GM23338 (cell line): ENCODE measurements at regions not wholly inside any gene's neighbourhood (a gene's known extent, or its start where the extent isn't known, plus 50 kb on each side); places are given as distances from the start of the nearest gene placed in this dataset.

Experiments
- ATAC-seq: fragments of 200-7000 bp; cut with Tn5 transposase; 3 replicates; pipeline ENCODE4 v1.9.1; 2020
- DNase-seq: peaks from one replicate; pipeline ENCODE4 v3.0.0-alpha.2; 2015; ENCODE audit warnings: low spot score
- H2AFZ ChIP-seq: fragments of 200-600 bp; sonication (generic); 2 replicates; pipeline ENCODE4 v1.8.0; 2016; ENCODE audit warnings: antibody characterized with exemption, mild to moderate bottlenecking, moderate library complexity
- H3F3A ChIP-seq: fragments of 200-600 bp; sonication (generic); replicated peaks from 2 replicates; pipeline ENCODE4 v1.8.0; 2017; ENCODE audit warnings: antibody characterized with exemption, mixed run types, low read depth
- H3K27ac ChIP-seq: fragments of 200-600 bp; sonication (generic); 2 replicates; pipeline ENCODE4 v1.6.1; 2016; ENCODE audit warnings: low read depth
- H3K27me3 ChIP-seq: fragments of 200-600 bp; sonication (generic); 2 replicates; pipeline ENCODE4 v1.8.0; 2016; ENCODE audit warnings: mild to moderate bottlenecking, mixed run types, moderate library complexity; ENCODE audit not compliant: insufficient read depth
- H3K36me3 ChIP-seq: fragments of 200-600 bp; sonication (generic); 2 replicates; pipeline ENCODE4 v1.8.0; 2016; ENCODE audit warnings: mild to moderate bottlenecking; ENCODE audit not compliant: insufficient read depth
- H3K4me1 ChIP-seq: fragments of 200-600 bp; sonication (generic); 2 replicates; pipeline ENCODE4 v1.8.0; 2016; ENCODE audit warnings: mild to moderate bottlenecking, moderate library complexity; ENCODE audit not compliant: insufficient read depth
- H3K4me2 ChIP-seq: fragments of 200-600 bp; sonication (generic); 2 replicates; pipeline ENCODE4 v1.7.1; 2017; ENCODE audit warnings: mixed run types
- H3K4me3 ChIP-seq: fragments of 200-600 bp; sonication (generic); 2 replicates; pipeline ENCODE4 v1.6.1; 2016; ENCODE audit warnings: mixed run types
- H3K79me2 ChIP-seq: fragments of 200-600 bp; sonication (generic); replicated peaks from 2 replicates; pipeline ENCODE4 v1.8.0; 2017; ENCODE audit warnings: mild to moderate bottlenecking; ENCODE audit not compliant: insufficient read depth
- H3K9me2 ChIP-seq: fragments of 200-600 bp; sonication (generic); 2 replicates; pipeline ENCODE4 v1.8.0; 2017; ENCODE audit not compliant: insufficient read depth
- H4K20me1 ChIP-seq: fragments of 200-600 bp; sonication (generic); replicated peaks from 2 replicates; pipeline ENCODE4 v1.8.0; 2017; ENCODE audit warnings: mild to moderate bottlenecking; ENCODE audit not compliant: insufficient read depth
- H3K27ac Mint-ChIP-seq: 2 replicates; pipeline ENCODE4 v1.8.0; 2020; ENCODE audit warnings: inconsistent platforms, mild to moderate bottlenecking, moderate library complexity, mixed read lengths
- H3K27me3 Mint-ChIP-seq: 3 replicates; pipeline ENCODE4 v1.8.0; 2022; ENCODE audit warnings: low read depth, mild to moderate bottlenecking, moderate library complexity, mixed read lengths, inconsistent platforms; ENCODE audit not compliant: insufficient read depth, poor library complexity
- H3K36me3 Mint-ChIP-seq: 3 replicates; pipeline ENCODE4 v1.8.0; 2021; ENCODE audit warnings: low read depth, mild to moderate bottlenecking, inconsistent platforms, moderate library complexity, mixed read lengths
- H3K4me1 Mint-ChIP-seq: 3 replicates; pipeline ENCODE4 v1.8.0; 2020; ENCODE audit warnings: mild to moderate bottlenecking, inconsistent platforms, mixed read lengths
- H3K4me3 Mint-ChIP-seq: 3 replicates; pipeline ENCODE4 v1.8.0; 2021; ENCODE audit warnings: moderate library complexity, mild to moderate bottlenecking, inconsistent platforms, mixed read lengths
- H3K9me3 Mint-ChIP-seq: 3 replicates; pipeline ENCODE4 v1.8.0; 2020; ENCODE audit warnings: moderate library complexity, mild to moderate bottlenecking, inconsistent platforms, mixed read lengths
- CTCF ChIP-seq, 2 experiments: fragments of 200-600 bp in 1 of 2; sonication (generic) in 1 of 2; conservative IDR thresholded peaks; 2 replicates each; pipeline versions ENCODE4 v1.5.1 to v1.6.1; 2016 to 2017; ENCODE audit warnings: antibody characterized with exemption in 2 of 2, low read depth in 2 of 2, mild to moderate bottlenecking in 2 of 2, moderate library complexity in 1 of 2
- ETS1 ChIP-seq: IDR thresholded peaks from 2 replicates; pipeline ENCODE4 v1.6.1; 2016; ENCODE audit warnings: antibody characterized with exemption
- EZH2 ChIP-seq: fragments of 200-600 bp; sonication (generic); IDR thresholded peaks from one replicate; pipeline ENCODE4 v1.8.0; 2017; ENCODE audit warnings: antibody characterized with exemption, mild to moderate bottlenecking, low read depth; ENCODE audit not compliant: unreplicated experiment
- EZH2phosphoT487 ChIP-seq: fragments of 200-600 bp; sonication (generic); IDR thresholded peaks from one replicate; pipeline ENCODE4 v1.8.1; 2018; ENCODE audit warnings: antibody characterized with exemption; ENCODE audit not compliant: unreplicated experiment
- JUNB ChIP-seq: IDR thresholded peaks from one replicate; pipeline ENCODE4 v1.6.1; 2016; ENCODE audit warnings: antibody characterized with exemption; ENCODE audit not compliant: unreplicated experiment
- NANOG ChIP-seq: IDR thresholded peaks from 2 replicates; pipeline ENCODE4 v1.6.1; 2016; ENCODE audit warnings: antibody characterized with exemption, borderline replicate concordance
- REST ChIP-seq: IDR thresholded peaks from one replicate; pipeline ENCODE4 v1.6.1; 2018; ENCODE audit warnings: antibody characterized with exemption; ENCODE audit not compliant: unreplicated experiment
- STAT1 ChIP-seq: IDR thresholded peaks from one replicate; pipeline ENCODE4 v1.6.1; 2016; ENCODE audit warnings: antibody characterized with exemption; ENCODE audit not compliant: unreplicated experiment
- ZNF114 ChIP-seq: fragments of 250-450 bp; sonication (Bioruptor Pico); IDR thresholded peaks from 2 replicates; pipeline ENCODE4 v1.5.0; 2020; ENCODE audit warnings: mild to moderate bottlenecking, moderate library complexity
- ZNF331 ChIP-seq: fragments of 250-450 bp; sonication (Bioruptor Pico); IDR thresholded peaks from 2 replicates; pipeline ENCODE4 v1.5.0; 2020; ENCODE audit warnings: low read depth, mild to moderate bottlenecking, moderate library complexity

- TF ChIP-seq EZH2phosphoT487 (no peak), STAT1 (no peak), REST (no peak), ETS1 (no peak), EZH2 (no peak), CTCF (conservative IDR thresholded peaks at IDR 0.05; ENCODE audit: low read depth in 2 of 2) (no peak), NANOG (no peak), ZNF114 (no peak)
These were observed 405.0 kb upstream of the MEF2C start (continued) for GRCh38 chr5:89287964-89288363.

GRCh38 chr5:89286320-89286719 lies 403.3 kb upstream of the MEF2C start:
- Histone ChIP-seq H3F3A (no peaks in the 10 kb centered on the region), H3K27me3 (no peaks in the 10 kb centered on the region), H3K27ac (no peak overlapping the region), H3K4me2 (no peak overlapping the region), H4K20me1 (no peaks in the 10 kb centered on the region), H3K36me3 (no peaks in the 10 kb centered on the region), H3K4me1 (no peaks in the 10 kb centered on the region), H3K79me2 (no peaks in the 10 kb centered on the region), H2AFZ (no peak overlapping the region), H3K9me2 (no peaks in the 10 kb centered on the region), H3K4me3 (no peak overlapping the region)
- TF ChIP-seq ZNF331 (CRISPR knock-in tag) (no peak), CTCF (conservative IDR thresholded peaks at IDR 0.05; ENCODE audit: low read depth in 2 of 2) (no peak), EZH2 (no peak), JUNB (no peak), EZH2phosphoT487 (no peak)
- Mint-ChIP-seq H3K36me3 (no peaks in the 10 kb centered on the region), H3K27me3 (no peaks in the 10 kb centered on the region), H3K4me3 (no peak overlapping the region), H3K9me3 (no peaks in the 10 kb centered on the region), H3K4me1 (peaks cover 6% of the 10 kb centered on the region), H3K27ac (no peak overlapping the region)
- DNase-seq (no peak), ATAC-seq (no peak)
